Globus pallidus (tissue), 1 donor: ENCODE measurements at regions not wholly inside any gene's neighbourhood (a gene's known extent, or its start where the extent isn't known, plus 50 kb on each side); places are given as distances from the start of the nearest gene placed in this dataset.

ENCODE experiments used
- DNase-seq: peaks from one replicate; pipeline ENCODE4 v3.0.0-alpha.2; 2015; ENCODE audit warnings: low spot score

- DNase-seq: no peak
Measured at GRCh38 chr6:113610377-113610988, 246.7 kb upstream of the MARCKS start.

GRCh38 chr6:113616701-113617274 lies 240.4 kb upstream of the MARCKS start:
- DNase-seq: no peak

DNA sequence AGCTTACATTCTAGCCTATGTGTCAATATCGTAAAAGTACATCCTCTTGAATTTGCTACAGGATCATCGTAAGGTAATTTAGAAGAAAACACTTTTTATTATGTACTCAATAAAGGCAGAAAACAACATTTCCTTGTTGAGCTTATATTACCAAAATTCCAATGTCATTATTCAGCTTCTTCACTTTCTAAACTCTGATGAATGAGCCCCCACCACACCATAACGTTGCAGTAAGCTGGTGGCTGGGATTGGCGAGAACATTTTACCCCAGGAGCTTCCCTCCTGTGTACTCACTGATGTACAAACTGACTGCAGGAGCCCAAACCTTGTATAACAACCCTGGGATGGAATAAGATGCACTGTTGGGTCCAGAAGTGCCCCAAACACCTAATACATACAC lies 238.1 kb upstream of the MARCKS start:
- no peak for DNase-seq

- DNase-seq: no peak
Measured at GRCh38 chr6:113620386-113620785, 236.8 kb upstream of the MARCKS start.

DNA sequence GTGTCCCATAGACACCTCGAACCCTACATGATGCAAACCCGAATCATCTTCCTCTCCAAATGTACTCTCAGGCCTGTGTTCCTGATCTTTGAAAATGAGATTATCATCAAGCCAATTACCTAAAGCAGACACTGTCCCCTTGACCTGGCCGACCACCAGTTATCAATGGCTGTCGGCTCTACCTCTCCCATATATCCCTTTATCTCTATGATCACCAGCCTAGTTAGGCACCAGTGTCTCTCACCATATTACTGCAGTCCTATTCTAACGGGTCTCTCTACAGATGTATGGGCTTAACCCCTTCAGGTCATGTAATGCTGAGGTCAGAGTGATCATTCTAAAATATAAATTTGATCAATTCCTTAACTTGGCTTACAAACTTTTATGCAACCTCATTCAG lies 234.9 kb upstream of the MARCKS start:
- DNase-seq: no peak

DNA sequence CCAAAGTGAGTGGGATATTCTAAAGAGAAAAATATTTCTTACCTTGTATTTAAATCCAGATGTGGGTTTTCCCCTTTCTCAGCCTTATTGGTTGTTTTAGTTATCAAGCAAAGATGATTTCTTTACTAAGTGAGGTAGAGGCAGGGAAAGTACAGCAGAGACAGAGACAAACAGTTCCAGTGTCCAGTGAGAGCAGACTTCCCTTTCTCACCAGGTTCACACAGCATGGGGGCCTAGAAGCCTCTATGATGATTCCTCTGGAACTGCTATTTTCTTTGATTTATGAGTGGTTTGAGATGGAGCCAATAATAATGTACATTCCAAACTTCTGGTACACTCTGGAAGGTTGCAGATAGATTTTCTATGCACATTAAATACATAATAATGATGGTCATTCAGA lies 234.0 kb upstream of the MARCKS start:
- DNase-seq: no peak

- no peak for DNase-seq
Measured at GRCh38 chr6:113625850-113626249, 231.3 kb upstream of the MARCKS start.

- DNase-seq: no peak
Measured at GRCh38 chr6:113626475-113626874, 230.7 kb upstream of the MARCKS start.

DNA sequence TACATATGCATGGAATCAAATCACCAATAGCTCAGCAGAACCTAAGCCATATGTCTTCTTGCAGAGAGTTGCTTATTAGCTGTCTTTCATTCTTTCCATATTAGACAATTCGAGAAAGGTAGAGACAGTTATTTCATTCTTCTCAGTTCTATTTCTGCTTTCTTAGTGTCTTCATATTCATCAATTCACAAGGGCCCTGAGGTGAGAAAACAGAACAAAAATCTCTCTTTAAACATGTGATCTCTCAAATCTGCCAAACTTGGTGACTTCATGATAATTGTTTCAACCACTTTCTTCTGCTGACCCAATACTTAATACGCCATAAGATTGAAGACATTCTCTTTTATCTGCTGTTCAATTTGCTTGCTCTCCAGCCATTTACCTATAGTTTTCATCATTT lies 229.7 kb upstream of the MARCKS start:
- no peak for DNase-seq

DNA sequence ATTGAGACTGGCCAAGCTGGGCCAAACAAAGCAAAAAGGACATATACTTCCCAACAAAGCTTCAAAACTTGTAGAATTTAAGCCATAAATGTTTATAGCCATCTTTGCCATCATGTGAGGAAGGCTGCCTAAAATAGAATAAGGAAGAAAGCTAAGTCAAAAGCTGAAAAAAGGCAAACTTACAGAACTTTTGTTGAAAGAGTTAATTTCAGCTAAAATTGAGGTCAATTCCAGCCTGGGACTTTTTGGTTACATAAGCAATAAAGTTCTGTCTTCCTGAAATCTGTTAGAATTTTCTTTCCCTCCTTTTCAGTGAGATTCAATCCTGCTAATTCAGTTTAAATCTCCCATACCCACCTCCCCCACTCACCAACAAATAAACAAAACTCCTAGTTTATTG lies 227.9 kb upstream of the MARCKS start:
- DNase-seq: no peak

- DNase-seq: no peak
Measured at GRCh38 chr6:113629975-113630737, 227.0 kb upstream of the MARCKS start.

GRCh38 chr6:113630738-113631535 lies 226.2 kb upstream of the MARCKS start:
- peak; percentile 47 for DNase-seq

GRCh38 chr6:113631666-113632065 lies 225.5 kb upstream of the MARCKS start:
- no peak for DNase-seq

DNA sequence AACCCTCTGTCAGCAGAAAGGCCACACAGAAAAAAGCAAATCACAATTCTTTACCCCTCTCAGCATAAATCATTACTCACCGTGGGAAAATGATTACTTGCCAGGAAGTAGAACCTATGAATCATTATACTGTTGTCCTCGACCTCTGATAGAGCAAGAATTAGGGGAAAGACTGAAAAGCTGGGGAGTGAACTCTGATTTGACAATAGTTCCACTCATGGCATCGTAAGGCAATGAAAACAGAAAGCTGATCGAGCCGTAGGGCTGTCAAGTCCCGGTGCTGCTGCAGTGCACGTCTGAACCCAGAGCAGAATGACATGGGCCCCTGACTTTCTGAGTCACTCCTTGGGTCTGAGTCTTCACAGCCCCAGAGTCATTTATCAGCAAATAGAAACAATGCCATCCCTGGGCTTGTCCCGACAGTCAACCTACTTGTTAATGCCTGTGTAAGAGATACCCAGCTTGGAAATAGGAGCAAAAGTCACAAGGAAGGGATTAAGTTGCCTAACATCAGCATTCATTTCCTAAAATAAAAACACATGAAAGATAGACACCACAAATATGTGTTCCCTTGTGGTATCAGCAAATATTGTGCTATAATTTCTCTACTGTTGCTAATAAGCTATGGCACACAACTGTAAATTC lies 224.8 kb upstream of the MARCKS start:
- no peak for DNase-seq

DNA sequence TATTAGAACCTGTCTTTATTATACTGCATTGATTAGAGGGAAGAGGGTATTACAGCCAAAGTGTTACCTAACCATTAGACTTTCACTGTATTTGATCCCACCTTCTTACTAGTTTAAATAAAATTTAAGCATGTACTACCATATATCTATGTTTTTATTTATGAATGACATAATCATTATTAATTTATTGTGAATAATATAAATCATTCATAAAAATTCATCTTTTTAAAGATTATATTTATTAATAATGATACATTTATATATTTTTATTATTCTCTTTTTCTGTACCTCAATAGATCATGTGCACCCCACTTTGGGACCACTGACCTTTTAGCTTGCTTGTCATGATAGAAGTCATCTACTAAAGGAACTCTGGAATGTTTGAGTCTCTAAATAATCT lies 223.5 kb upstream of the MARCKS start:
- no peak for DNase-seq

- DNase-seq: no peak
Measured at GRCh38 chr6:113634352-113635163, 222.6 kb upstream of the MARCKS start.

GRCh38 chr6:113635222-113635986 lies 221.7 kb upstream of the MARCKS start:
- DNase-seq: no peak

DNA sequence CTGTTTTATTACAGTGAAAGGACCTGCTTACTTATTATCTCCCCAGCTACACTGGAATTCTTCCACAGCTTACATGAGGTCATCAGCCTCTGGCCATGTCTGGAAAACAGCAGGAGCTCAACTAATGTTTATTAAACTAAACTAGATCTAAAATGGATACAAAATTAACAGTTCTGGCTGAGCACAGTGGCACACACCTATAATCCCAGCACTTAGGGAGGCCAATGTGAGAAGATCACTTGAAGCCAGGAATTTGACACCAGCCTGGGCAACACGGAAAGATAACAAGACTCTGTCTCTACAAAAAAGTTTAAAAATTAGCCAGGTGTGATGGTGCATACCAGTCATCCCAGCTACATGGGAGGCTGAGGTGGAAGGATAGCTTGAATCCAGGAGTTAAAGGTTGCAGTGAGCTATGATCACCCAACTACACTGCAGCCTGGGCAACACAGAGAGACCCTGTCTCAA lies 220.8 kb upstream of the MARCKS start:
- DNase-seq: no peak

DNA sequence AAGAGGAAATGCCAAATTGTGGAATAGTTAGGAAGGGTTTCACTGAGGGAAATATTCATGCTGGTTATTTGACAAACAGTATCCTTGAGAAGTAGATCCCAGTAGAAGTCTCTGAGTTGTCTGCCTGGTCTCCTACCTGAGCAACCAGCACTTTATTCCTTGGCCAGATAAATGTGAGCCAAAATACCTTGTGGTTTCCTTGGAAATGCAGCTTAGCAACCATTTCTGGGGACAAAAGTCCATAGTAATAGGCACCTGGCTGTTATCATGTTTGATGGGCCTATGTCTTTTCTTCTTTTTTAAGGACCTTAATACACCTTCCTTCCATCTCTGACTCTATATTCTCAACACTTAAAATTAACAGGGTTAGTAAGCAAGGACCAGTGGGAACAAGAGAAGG lies 217.1 kb upstream of the MARCKS start:
- no peak for DNase-seq

DNA sequence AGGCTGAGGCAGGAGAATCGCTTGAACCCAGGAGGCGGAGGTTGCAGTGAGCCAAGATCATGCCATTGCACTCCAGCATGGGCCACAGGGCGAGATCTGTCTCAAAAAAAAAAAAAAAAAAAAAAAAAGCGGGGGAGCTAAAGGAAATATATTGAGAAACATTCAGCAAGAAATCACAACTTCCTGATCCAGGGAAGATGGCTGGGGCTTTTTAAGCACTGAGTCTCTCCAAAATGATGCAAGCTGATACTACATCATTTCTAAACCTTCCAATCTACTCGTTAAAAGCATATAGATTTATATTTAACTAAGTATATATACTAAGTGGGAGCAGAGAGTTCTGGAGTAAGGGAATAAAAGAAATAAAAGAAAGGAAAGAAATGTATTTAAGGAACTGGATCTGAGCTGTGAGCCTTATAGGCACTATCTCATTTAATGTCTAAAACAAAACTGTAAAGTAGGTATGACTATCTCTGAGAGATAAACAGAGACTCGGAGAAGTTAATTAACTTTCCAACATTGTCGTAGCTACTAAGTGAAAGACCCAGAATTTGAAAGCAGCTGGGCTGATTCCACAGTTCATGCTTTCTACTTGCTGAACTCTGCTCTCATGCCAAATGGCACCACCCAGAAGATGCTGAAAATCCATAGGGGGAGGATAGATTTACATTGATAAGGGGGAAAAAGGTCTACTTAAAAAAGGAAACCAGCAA lies 215.0 kb upstream of the MARCKS start:
- no peak for DNase-seq
